ENCODE measurements at regions not wholly inside any gene's neighbourhood (a gene's known extent, or its start where the extent isn't known, plus 50 kb on each side); places are given as distances from the start of the nearest gene placed in this dataset.

DNA sequence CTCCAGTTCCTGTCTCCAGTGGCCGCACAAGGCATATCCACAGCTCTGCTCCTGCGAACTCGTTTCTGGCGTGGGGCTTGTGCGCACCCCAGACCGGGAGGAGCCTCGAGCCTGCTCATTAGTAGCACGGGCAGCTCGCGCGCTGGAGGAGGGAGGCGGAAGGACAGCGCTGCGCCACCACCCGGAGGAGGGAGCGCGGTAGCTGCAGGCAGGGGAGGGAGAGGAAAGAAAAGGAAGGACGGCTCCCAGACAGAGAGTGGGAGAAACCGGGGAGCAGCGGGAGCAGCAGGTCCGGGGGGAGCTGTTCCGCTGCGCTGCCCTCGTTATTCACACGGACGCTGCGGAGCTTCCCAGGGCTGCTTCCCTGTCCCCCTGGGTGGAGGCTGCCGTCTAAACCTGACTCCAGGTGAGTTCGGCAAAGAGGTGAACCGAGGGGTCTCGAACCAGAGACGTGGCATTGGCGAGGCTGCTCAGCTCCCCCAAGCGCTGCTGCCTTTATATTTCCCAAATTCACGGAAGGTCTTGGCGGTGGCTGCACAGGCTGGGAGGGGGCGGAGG, 121.3 kb upstream of the ZNF717 start (continued):
- TF ChIP-seq, protein P1, sequence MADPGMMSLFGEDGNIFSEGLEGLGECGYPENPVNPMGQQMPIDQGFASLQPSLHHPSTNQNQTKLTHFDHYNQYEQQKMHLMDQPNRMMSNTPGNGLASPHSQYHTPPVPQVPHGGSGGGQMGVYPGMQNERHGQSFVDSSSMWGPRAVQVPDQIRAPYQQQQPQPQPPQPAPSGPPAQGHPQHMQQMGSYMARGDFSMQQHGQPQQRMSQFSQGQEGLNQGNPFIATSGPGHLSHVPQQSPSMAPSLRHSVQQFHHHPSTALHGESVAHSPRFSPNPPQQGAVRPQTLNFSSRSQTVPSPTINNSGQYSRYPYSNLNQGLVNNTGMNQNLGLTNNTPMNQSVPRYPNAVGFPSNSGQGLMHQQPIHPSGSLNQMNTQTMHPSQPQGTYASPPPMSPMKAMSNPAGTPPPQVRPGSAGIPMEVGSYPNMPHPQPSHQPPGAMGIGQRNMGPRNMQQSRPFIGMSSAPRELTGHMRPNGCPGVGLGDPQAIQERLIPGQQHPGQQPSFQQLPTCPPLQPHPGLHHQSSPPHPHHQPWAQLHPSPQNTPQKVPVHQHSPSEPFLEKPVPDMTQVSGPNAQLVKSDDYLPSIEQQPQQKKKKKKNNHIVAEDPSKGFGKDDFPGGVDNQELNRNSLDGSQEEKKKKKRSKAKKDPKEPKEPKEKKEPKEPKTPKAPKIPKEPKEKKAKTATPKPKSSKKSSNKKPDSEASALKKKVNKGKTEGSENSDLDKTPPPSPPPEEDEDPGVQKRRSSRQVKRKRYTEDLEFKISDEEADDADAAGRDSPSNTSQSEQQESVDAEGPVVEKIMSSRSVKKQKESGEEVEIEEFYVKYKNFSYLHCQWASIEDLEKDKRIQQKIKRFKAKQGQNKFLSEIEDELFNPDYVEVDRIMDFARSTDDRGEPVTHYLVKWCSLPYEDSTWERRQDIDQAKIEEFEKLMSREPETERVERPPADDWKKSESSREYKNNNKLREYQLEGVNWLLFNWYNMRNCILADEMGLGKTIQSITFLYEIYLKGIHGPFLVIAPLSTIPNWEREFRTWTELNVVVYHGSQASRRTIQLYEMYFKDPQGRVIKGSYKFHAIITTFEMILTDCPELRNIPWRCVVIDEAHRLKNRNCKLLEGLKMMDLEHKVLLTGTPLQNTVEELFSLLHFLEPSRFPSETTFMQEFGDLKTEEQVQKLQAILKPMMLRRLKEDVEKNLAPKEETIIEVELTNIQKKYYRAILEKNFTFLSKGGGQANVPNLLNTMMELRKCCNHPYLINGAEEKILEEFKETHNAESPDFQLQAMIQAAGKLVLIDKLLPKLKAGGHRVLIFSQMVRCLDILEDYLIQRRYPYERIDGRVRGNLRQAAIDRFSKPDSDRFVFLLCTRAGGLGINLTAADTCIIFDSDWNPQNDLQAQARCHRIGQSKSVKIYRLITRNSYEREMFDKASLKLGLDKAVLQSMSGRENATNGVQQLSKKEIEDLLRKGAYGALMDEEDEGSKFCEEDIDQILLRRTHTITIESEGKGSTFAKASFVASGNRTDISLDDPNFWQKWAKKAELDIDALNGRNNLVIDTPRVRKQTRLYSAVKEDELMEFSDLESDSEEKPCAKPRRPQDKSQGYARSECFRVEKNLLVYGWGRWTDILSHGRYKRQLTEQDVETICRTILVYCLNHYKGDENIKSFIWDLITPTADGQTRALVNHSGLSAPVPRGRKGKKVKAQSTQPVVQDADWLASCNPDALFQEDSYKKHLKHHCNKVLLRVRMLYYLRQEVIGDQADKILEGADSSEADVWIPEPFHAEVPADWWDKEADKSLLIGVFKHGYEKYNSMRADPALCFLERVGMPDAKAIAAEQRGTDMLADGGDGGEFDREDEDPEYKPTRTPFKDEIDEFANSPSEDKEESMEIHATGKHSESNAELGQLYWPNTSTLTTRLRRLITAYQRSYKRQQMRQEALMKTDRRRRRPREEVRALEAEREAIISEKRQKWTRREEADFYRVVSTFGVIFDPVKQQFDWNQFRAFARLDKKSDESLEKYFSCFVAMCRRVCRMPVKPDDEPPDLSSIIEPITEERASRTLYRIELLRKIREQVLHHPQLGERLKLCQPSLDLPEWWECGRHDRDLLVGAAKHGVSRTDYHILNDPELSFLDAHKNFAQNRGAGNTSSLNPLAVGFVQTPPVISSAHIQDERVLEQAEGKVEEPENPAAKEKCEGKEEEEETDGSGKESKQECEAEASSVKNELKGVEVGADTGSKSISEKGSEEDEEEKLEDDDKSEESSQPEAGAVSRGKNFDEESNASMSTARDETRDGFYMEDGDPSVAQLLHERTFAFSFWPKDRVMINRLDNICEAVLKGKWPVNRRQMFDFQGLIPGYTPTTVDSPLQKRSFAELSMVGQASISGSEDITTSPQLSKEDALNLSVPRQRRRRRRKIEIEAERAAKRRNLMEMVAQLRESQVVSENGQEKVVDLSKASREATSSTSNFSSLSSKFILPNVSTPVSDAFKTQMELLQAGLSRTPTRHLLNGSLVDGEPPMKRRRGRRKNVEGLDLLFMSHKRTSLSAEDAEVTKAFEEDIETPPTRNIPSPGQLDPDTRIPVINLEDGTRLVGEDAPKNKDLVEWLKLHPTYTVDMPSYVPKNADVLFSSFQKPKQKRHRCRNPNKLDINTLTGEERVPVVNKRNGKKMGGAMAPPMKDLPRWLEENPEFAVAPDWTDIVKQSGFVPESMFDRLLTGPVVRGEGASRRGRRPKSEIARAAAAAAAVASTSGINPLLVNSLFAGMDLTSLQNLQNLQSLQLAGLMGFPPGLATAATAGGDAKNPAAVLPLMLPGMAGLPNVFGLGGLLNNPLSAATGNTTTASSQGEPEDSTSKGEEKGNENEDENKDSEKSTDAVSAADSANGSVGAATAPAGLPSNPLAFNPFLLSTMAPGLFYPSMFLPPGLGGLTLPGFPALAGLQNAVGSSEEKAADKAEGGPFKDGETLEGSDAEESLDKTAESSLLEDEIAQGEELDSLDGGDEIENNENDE (IDR thresholded peaks at IDR 0.05; ENCODE audit: insufficient replicate concordance, low read length): no peak
- TF ChIP-seq SIN3A (conservative IDR thresholded peaks at IDR 0.05 in 1 of 2, IDR thresholded peaks at IDR 0.05 in 1 of 2; ENCODE audit: low read depth in 1 of 2, low read length in 2 of 2) (no peak), KDM4A (IDR thresholded peaks at IDR 0.05; ENCODE audit: low read depth, low read length, severe bottlenecking) (peak; percentile 92), BRCA1 (IDR thresholded peaks at IDR 0.05; ENCODE audit: low read depth, low read length) (no peak), CTBP2 (IDR thresholded peaks at IDR 0.05; ENCODE audit: borderline replicate concordance, insufficient read depth, insufficient read length, low read length) (no peak), YY1 (IDR thresholded peaks at IDR 0.05; ENCODE audit: low read depth, low read length) (no peak), RXRA (IDR thresholded peaks at IDR 0.05; ENCODE audit: insufficient read depth, low read depth, low read length) (no peak)
- TF ChIP-seq, protein P2, sequence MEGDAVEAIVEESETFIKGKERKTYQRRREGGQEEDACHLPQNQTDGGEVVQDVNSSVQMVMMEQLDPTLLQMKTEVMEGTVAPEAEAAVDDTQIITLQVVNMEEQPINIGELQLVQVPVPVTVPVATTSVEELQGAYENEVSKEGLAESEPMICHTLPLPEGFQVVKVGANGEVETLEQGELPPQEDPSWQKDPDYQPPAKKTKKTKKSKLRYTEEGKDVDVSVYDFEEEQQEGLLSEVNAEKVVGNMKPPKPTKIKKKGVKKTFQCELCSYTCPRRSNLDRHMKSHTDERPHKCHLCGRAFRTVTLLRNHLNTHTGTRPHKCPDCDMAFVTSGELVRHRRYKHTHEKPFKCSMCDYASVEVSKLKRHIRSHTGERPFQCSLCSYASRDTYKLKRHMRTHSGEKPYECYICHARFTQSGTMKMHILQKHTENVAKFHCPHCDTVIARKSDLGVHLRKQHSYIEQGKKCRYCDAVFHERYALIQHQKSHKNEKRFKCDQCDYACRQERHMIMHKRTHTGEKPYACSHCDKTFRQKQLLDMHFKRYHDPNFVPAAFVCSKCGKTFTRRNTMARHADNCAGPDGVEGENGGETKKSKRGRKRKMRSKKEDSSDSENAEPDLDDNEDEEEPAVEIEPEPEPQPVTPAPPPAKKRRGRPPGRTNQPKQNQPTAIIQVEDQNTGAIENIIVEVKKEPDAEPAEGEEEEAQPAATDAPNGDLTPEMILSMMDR (IDR thresholded peaks at IDR 0.05; ENCODE audit: control extremely low read depth in 1 of 3, insufficient read depth in 1 of 3, low read depth in 1 of 3, low read length in 3 of 3): peak; percentile 42 to 65 (median 52)

All from H1 (cell line).